ENCODE measurements at regions not wholly inside any gene's neighbourhood (a gene's known extent, or its start where the extent isn't known, plus 50 kb on each side); places are given as distances from the start of the nearest gene placed in this dataset.

DNA sequence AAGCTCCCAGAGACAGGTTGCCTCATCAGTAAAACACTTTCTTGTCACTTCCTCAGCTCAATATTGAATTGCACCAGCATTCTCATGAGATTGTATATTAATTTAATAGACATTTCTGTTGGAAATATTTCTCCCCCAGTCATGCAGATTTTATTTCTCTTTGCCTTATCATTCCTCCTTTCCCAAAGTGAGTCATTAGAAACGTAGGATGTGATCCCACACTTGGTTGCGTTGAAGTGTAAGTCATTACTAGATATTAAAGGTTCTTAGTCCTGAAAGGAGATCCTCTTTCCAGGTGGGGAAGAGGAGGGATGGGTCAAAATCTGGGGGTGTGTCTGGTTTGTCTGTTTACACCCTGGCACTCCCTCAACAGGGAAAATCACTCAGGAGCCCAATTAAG lies 438.2 kb downstream of the SLC4A3 start:
- no peak for DNase-seq

DNA sequence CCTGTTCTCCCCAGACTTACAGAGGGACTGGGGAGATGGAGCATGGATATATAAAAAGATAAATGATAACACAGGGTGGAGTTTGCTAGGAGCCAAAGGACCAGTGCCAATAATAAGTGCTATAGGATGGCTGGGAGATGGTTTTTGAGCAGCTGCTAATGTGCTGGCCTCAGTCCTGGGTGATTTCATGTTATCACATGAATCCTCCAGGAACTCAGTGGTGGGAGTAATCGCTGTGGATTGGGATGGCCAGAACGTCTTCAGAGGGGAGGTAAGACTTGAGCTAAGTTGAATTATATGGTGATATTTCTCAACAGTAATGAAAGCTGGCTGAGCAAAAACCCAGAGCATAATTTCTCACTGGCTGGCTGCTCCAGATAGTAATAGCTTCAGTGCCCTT lies 441.4 kb downstream of the SLC4A3 start:
- DNase-seq, result no peak

DNA sequence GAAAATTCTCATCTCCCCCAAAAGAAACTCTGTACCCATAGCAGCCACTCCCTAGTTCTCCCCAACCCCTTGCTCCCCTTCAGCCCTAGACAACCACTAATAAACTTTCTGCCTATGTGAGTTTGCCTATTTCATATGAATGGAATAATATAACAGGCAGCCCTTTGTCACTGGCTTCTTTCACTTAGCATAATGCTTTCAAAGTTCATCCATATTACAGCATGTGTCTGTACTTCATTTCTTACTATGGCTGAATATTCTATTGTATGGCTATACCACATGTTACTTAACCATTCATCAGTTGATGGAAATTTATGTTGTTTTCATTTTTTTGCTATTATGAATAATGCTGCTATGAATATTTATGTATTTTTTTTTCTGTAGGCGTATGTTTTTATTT lies 442.9 kb downstream of the SLC4A3 start:
- DNase-seq, result no peak

DNA sequence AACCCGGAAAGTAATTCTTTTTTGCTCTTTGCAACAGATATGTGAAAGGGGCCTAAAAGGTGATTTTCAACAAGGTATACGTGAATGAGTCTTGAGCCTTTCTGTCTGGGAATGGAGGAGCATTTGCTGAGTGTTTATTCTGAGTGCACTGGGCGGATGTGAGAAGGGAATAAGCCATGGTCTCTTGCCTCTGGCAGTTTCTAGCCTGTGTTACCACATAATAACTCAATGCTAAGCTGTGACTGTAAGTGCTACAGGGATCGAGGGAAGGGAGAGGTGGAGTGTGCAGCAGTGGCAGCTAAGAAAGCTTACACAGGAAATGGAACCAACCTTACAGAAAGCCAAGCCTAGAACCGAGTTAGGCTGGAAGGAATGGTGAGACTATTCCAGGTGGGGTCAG lies 444.3 kb downstream of the SLC4A3 start:
- peak; percentile 72 for DNase-seq

DNA sequence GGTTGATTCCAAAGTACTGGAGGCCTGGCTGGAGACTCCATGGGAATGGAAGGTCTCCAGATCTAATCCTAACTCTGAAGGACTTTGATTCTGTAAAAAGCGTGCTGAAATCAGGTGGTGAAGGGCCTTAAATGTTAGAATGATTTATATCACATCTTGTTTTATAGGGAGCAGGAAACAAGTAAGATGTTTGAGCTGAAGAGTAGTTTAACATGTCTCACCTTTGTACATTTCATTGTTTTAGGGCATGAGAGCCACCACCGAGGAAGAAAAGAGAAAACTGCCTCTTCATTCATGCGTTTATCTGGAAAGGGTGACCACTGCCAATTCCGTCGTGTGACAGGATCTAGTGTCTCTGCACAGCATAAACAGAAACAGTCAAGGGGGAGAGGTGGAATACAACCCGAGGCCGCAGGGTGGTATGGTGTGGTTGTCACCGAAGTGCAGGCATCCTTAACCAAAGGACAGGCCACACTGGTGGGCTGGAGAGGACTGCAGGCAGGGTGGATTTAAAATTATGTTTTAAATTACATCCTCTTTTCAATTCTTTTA lies 445.3 kb downstream of the SLC4A3 start:
- DNase-seq, result no peak

DNA sequence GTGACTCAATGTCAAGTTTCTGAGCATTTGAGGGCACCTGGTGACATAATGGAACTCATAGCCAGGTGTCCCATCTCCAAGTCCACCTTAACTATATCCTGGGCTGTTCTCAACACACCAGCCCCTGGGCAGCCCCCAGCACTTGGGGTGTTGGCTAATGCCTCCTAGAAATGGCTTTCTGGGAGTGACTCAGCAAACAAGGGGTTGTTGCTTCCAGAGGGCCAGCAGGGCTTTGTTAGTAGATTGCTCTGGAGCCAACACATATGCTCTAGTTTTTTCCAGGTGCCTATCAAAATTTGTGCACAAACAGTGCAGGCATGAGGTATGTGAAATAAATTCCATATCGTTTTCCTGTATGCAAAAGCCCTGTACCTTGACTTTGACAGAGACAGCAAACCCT lies 448.4 kb downstream of the SLC4A3 start:
- DNase-seq, result no peak

DNA sequence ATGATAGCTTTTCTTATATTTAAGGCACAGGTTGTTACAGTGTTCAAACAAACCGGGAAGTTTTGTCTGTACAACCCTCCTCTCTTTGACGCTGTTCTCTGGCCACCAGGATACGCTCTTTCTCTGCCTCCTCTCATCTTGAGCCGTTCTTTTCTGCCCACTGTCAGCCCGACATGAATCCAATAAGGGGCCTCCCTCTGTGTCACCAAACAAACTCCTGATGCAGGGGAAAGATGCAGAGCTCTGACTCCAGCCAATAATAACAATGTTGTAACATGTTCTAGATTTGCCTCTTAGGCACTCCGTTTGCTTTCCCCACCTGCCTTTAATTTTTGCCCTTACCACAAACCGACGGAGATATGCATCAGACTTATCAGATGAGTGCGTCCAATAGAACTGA lies 449.3 kb downstream of the SLC4A3 start:
- DNase-seq, result peak; percentile 84

DNA sequence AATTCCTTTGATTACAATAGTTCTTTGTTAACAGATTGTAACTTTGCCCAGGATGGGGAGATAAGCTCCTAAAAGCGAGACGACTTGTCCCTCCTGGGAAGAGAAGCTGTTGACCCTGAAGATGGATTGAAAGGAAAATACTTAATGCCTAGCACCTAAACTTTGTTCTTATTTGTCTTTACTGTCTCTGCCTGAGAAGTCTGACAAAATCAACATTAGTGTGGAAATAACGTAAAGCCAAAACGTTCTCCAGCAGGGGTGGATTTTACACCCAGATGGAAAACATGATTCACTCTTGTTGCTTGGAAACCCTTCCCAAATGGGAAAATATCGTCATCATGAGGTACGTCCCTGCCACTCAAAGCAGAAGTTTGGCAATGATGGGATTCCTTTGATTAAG lies 450.1 kb downstream of the SLC4A3 start:
- no peak for DNase-seq

DNA sequence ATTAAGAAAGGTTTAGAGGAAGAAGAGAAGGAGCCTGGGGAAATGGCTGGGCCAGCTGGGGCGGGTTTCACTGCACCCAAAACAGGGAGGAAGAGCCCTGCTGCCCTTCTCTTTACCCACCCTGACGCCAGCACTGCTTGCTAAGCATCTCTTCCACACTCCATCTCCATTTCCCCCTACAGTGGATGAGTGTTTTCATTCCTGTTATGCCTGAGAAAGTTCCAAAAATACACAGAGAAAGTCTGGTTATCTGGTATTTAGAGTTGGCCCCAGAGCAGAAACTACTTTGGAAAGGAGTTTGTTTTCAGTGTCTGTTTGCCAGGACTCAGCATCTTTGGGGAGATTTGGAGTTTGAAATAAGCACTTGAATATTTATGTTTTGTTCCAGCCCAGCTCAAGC lies 451.0 kb downstream of the SLC4A3 start:
- no peak for DNase-seq

DNA sequence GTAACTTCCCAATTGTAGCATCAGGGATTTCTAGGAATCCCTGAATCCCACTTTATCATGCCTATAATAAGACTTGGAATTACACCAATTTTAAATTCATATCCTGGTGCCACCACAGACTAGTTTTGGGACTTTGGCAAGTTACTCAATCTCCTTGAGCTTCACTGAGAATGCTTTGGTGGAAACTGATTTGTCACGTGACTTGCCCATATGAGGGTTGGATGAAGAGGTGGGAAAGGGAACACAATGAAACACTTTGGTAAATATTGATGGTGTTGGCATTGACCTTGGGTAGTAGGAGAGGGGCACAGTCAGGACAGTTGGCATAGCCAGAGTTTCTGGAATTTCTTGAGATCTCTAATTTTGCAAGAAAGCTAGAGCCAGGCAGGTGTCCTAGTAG lies 452.2 kb downstream of the SLC4A3 start:
- no peak for DNase-seq

DNA sequence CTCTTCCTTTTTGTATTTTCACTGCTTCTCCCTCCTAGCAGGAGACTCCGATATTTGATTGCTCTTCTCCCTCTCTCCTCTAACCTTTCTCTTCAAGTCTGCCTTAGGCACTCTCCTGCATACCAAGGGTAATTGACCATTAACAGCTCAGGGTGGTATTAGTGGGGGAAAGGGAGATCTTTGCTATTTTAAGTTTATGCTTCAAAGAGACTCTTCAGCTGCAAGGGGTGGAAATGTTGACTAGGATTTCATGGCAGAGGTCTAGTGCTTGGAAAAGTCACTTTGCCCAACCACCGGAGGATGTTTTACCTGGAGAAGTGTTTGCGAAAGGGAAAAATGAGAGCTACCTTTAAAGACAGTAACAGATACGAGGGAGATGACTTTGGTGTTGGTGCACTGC lies 453.7 kb downstream of the SLC4A3 start:
- DNase-seq, result peak; percentile 73

DNA sequence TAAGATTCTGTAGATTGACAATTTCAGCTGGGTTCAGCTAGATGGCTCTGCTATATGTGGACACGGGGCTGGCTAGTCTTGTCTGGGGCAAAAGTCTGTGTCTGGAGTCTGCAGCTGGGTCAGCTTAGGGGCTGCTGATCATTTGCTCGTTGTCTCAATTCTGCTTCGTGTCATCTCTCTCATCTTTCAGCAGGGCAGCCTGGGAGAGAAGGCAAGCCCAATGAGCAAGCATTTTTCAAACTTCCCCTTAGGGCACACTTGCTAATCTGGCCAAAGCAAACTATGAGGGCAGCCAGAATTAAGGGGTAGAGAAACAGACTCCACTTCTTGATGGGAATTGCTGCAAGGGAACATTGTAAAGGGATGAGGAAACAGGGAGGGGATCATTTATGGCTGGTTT lies 462.6 kb downstream of the SLC4A3 start:
- DNase-seq, result peak; percentile 97

DNA sequence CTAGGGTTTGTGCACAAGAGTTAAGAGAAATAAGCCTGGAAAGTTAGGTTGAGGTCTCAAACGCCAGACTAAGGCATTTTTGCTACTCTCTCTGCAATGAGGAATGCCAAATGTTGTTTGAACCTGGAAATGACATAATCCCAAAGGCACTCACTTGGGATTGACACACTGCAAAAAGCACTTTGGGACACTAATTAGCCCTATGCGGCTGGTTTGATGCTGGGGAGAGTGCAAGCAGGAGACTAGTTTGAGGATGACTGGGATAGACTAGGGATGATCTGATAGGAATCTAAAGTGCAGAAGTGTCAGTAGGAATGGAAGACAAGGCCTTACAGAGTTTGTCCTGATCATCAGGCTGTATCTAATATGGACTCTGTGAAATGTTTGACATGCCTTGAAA lies 469.0 kb downstream of the SLC4A3 start:
- DNase-seq, result peak; percentile 97

DNA sequence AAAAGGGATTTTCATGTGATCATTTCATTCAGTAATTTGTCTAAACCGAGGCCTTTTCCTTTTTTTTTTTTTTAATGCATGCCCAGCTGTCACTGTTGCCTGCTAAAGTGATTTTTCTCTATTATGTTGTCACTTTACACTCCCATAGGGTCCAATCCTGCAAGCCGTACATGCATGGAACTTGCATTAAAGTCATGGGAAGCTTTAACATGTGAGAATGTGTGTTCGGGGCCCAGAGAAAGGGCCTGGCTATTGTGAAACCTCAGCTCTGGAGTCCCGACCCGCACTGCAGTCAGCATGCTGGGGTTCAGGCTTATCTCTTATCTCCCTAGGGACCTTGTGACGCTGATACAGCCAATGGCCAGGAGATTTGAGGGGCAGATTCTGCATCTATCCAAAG lies 474.6 kb downstream of the SLC4A3 start:
- DNase-seq, result peak; percentile 42

DNA sequence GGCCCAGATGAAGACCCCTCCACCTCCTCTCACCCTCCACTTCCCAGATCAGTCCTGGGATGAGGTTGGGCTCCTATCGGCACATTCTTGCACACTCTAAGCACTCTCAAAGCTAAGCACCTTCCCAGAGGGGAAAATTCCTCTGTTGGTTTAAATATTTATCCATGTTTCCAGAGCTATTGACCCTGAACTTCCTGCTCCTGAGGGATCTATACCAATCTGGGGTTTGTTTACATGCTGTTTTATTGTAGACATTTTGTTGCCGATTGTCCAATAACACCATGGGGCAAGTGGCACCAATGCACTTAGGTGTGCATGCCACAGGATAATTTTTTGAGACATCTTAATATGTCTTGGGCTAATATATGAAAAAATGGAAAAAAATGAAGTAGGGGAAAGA lies 476.2 kb downstream of the SLC4A3 start:
- no peak for DNase-seq

DNA sequence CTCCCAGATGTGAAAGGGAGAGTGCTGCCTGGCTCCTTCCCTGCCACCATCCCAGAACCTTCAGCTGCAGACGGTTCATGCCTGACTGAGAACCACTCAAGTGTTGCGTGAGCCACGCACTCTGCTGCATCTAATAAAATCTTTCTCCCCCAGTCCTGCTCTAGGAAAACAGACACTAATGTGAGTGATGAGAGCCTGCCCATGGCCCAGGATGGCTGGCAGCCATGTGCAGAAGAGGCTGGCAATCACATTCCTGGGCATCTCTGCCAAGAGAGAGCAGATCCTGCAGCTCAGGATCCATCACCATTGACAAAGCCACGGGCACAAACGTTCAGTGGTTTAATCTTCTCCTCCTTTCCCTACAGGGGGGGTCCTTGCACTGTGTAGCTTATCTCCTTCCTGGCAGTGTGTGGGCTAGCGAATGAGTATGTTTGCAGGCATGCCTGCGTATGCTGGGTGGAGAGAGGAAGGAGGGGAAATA lies 477.5 kb downstream of the SLC4A3 start:
- peak; percentile 75 for DNase-seq

DNA sequence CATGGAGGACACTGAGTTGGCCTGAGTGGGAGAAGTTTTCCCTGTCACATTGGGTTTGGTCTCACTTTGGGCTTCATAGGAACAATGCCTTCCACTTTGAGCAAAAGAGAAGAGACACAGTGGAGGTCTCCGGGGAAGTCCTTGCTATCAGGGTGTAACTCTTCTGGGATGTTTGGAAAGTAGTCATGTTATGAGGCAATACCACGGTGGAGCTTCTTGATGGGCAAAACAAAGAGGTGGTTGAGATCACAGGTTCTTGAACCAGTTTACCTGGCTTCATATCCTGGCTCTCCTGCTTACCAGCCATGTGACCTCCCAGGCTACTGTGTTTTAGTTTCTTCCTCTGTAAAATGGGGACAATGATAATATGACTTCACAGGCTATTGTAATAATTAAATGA lies 478.6 kb downstream of the SLC4A3 start:
- no peak for DNase-seq

DNA sequence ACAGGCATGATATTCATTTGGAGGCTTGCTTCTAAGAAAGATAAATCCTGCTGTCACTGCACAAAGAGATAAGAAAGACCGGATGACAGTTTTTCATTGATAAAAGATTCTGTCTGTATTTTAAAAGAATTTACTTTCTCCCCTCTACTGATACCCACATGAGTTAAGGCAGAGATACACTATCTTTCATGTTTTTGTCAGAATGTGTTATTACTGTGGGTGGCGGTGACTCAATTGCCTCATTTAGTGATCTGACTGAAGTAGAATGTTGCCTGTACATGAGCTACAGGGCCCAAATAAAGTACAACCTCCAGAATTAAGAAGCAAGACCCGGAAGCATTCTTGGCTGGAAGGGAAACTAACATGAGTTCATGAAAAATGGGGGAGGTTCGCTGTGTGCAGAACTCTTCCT lies 480.0 kb downstream of the SLC4A3 start:
- no peak for DNase-seq

DNA sequence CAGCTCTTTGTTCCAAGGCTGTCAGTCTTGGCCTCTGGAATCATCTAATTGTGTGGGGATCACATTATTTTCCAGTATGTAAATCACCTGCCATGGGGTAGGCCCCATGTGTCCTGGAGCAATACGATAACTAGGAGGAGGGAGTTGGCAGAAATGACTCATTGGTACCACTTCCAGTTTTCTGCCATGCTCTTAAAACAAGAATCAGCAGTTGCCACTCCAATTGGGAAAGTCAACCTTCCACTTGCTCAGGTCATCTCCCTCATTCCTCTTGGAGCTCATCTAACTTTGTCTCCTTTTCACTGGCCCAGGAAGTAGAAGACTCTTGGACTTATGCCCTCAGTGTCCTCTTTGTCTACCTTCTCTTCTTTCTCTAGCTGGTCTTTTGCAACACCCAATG lies 487.0 kb downstream of the SLC4A3 start:
- no peak for DNase-seq

DNA sequence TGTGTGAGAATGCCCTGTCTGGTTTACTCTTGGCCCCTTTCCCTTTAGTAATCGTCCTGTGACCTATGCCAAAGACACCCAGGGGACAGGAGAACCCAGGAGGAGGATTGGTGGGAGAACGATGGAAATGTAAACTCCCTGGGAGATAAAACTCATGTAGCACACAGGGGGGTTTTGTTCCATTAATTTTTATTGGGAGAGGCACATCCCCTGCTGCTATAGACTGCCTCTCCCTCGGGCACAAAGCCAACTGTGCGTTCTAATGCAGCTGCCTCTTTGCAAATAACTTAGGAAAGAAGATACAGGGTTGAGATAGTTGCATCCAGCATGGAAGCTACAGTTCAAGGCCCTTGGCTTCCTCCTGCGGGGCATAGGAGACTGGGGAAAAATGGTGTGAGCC lies 489.6 kb downstream of the SLC4A3 start:
- DNase-seq, result no peak

DNA sequence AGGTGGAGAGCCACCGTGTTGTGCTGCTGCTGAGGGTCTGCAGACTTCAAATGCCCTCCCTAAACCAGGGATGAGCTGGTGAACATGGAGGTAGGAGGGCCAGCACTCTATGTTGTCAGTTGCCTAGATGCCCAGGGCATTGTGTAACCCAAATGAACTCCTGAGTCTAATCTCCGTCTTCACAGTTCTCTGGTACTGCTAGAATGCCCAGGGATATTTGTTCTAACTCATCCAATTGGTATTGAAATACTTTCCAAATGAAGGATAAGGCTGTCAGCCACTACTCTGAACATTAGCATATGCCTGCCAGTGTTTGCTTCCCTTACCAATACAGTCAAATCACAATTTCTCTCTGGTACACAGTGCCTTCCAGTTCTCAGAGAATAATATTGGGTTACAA lies 492.6 kb downstream of the SLC4A3 start:
- DNase-seq, result no peak

DNA sequence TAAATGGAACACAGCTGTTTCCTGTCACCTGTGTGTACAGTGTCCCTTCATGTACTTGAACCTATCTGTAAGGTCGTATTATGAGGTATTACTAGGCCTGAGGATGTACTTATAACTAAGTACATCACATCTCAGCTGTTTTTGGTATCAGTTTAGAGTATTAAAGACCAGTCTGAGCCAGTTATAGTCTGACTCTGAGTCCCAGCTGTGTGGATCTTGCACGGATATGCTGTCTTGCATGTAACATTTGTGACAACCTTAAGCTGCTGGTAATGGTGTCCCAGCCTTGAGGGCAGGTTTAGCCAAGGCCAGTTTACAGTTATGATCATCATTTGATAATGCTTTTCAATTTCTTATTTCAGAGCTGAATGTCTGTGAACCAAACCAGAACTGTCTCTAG lies 496.3 kb downstream of the SLC4A3 start:
- DNase-seq, result no peak

DNA sequence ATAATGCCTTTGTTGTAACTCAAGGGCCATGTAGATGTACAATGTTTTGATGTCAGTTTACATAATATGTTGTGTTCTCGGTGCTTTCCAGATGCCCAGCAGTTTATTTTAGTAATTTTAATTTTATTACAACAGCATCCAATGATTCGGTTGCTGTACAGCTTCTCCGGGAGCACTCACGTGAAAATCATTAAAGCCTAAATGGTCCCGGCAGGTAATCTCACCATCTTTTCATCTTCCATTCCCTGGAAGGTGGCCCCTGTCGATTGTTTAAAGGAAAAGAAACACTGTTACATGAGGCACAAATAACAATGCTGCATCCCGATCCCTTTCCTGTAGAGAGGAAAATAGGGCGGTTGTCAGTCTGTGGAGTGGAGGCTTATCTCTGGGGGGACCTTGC lies 498.1 kb downstream of the SLC4A3 start:
- no peak for DNase-seq

DNA sequence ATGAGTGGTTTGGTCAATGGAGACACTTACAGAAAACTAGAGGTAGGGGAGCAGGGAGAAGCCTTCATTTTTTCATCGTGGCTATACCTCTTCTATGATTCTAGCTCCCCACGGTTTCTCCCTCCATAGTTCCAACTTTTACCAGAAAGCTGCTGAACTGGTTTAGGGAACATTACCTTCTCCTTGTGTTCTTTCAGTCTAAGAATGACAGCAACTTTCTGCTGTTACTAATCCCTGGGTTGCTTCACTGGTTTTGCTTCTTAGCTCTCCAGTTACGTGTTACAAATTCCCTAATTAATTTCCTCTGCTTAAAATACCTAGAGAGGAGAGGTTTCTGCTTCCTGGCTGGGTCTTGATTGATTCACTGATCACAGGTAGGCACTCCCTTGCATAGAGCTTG lies 499.9 kb downstream of the SLC4A3 start:
- DNase-seq, result no peak

DNA sequence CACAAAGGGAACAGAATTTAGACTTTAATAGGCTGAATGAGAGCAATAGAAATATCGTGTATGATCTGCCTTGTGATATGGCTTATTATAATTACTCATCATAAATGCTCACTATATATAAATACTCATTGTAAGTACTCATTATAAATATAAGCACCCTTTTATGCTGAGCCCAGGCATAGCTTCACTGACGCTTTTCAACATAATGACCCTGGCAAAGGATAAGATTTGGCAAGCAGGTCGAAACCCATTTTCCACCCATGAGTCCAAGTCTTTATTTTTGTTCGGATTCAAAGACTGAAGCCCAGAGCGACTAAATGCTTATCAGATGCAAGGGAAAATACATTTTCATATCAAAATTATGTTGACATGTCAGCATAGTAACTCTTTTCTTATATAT lies 500.4 kb downstream of the SLC4A3 start:
- no peak for DNase-seq

DNA sequence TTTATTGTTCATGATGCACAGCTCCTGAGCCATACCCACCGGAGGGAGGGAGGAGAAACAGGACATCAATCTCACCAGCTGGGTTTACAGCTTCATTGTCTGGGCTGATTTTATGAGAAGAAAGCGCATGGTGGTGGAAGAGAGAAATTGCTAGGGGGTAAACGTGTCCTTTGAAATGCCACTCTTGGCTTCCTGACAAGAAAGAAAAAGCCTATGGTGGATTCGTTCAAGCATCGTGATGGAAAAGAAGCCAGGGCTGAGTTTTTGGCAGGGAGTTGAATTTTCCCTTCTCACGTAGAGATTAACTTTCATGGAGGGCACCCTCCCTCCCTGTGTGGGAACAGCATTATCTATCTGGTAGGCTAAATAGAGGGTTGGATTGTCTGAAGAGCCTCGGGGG lies 502.0 kb downstream of the SLC4A3 start:
- no peak for DNase-seq
